HL-60 (cell line): ENCODE measurements at regions not wholly inside any gene's neighbourhood (a gene's known extent, or its start where the extent isn't known, plus 50 kb on each side); places are given as distances from the start of the nearest gene placed in this dataset.
A peak's percentile ranks its signal among the peaks of the same experiment; 100 is the strongest.
"Not testable (repeated sequence)": the region's sequence is repeated elsewhere in the genome, so short reads cannot be mapped to it uniquely, and the experiment has no call there.

Experiments
- DNase-seq, 2 experiments: peaks; one replicate each; pipeline ENCODE4 v3.0.0-alpha.2; 2010 to 2020; ENCODE audit warnings: low read depth in 1 of 2, low spot score in 1 of 2
- H3K27ac ChIP-seq: fragments of 250-450 bp; sonication (Bioruptor Pico); replicated peaks from 2 replicates; pipeline ENCODE4 v1.5.1; 2020; ENCODE audit warnings: mild to moderate bottlenecking, moderate library complexity
- H3K27me3 ChIP-seq: fragments of 250-450 bp; sonication (Bioruptor Pico); 2 replicates; pipeline ENCODE4 v1.5.1; 2021; ENCODE audit warnings: mild to moderate bottlenecking, moderate library complexity; ENCODE audit not compliant: insufficient read depth, poor library complexity, severe bottlenecking
- H3K4me3 ChIP-seq: replicated peaks from 2 replicates; pipeline ENCODE4 v1.5.1; 2011; ENCODE audit warnings: mild to moderate bottlenecking, control low read depth, low read length; ENCODE audit not compliant: insufficient read depth
- GABPA ChIP-seq: IDR thresholded peaks from 2 replicates; pipeline ENCODE4 v1.6.1; 2012; ENCODE audit warnings: low read depth
- POLR2AphosphoS5 ChIP-seq: IDR thresholded peaks from 2 replicates; pipeline ENCODE4 v1.6.1; 2012; ENCODE audit warnings: low read depth
- SPI1 ChIP-seq: IDR thresholded peaks from 2 replicates; pipeline ENCODE4 v1.6.1; 2012; ENCODE audit warnings: low read depth, mild to moderate bottlenecking, borderline replicate concordance
- TF ChIP-seq, protein P1 (sequence below): IDR thresholded peaks from one replicate; pipeline ENCODE4 v1.5.1; 2011; ENCODE audit warnings: low read length, control low read depth, inconsistent platforms; ENCODE audit not compliant: insufficient read depth
- TF ChIP-seq, protein P2 (sequence below): IDR thresholded peaks from 2 replicates; pipeline ENCODE4 v1.6.1; 2012; ENCODE audit warnings: low read depth; ENCODE audit not compliant: insufficient replicate concordance

DNA sequence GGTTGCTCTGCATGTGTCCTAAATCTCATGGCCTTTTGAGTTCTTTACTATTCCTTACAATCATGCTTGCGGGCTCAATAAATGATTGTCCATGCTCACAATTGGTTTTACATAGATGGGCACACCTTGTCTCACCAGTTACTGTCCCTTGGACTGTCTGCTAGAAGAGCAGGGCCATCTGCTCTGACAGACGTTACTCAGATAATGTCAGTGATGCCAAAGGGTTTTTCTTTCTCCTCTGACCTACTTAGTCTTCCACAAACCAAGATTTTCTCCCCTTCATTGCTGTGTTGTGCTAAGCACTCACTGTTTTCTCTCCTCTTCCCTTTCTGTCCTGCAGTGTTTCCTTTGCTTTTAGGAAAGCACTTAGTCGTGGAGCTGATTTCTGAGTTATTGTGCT is 562.3 kb downstream of the KIF4B start:
- H3K27ac ChIP-seq, result no peak overlapping the region
- no peaks in the 10 kb centered on the region for H3K27me3 ChIP-seq
- no peak overlapping the region for H3K4me3 ChIP-seq
- TF ChIP-seq GABPA, result no peak
- TF ChIP-seq, protein P1, sequence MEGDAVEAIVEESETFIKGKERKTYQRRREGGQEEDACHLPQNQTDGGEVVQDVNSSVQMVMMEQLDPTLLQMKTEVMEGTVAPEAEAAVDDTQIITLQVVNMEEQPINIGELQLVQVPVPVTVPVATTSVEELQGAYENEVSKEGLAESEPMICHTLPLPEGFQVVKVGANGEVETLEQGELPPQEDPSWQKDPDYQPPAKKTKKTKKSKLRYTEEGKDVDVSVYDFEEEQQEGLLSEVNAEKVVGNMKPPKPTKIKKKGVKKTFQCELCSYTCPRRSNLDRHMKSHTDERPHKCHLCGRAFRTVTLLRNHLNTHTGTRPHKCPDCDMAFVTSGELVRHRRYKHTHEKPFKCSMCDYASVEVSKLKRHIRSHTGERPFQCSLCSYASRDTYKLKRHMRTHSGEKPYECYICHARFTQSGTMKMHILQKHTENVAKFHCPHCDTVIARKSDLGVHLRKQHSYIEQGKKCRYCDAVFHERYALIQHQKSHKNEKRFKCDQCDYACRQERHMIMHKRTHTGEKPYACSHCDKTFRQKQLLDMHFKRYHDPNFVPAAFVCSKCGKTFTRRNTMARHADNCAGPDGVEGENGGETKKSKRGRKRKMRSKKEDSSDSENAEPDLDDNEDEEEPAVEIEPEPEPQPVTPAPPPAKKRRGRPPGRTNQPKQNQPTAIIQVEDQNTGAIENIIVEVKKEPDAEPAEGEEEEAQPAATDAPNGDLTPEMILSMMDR, result no peak
- TF ChIP-seq SPI1, result no peak
- TF ChIP-seq POLR2AphosphoS5, result no peak
- TF ChIP-seq, protein P2, sequence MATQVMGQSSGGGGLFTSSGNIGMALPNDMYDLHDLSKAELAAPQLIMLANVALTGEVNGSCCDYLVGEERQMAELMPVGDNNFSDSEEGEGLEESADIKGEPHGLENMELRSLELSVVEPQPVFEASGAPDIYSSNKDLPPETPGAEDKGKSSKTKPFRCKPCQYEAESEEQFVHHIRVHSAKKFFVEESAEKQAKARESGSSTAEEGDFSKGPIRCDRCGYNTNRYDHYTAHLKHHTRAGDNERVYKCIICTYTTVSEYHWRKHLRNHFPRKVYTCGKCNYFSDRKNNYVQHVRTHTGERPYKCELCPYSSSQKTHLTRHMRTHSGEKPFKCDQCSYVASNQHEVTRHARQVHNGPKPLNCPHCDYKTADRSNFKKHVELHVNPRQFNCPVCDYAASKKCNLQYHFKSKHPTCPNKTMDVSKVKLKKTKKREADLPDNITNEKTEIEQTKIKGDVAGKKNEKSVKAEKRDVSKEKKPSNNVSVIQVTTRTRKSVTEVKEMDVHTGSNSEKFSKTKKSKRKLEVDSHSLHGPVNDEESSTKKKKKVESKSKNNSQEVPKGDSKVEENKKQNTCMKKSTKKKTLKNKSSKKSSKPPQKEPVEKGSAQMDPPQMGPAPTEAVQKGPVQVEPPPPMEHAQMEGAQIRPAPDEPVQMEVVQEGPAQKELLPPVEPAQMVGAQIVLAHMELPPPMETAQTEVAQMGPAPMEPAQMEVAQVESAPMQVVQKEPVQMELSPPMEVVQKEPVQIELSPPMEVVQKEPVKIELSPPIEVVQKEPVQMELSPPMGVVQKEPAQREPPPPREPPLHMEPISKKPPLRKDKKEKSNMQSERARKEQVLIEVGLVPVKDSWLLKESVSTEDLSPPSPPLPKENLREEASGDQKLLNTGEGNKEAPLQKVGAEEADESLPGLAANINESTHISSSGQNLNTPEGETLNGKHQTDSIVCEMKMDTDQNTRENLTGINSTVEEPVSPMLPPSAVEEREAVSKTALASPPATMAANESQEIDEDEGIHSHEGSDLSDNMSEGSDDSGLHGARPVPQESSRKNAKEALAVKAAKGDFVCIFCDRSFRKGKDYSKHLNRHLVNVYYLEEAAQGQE, result no peak
- DNase-seq, result no peak

DNA sequence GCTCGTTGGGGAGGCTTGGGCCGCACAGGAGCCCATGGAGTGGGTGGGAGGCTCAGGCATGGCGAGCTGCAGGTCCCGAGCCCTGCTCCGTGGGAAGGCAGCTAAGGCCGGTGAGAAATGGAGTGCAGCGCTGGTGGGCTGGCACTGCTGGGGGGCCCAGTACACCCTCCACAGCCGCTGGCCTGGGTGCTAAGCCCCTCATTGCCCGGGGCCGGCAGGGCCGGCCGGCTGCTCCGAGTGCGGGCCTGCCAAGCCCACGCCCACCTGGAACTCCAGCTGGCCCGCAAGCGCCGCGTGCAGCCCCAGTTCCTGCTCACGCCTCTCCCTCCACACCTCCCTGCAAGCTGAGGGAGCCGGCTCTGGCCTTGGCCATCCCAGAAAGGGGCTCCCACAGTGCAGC is 573.3 kb downstream of the KIF4B start:
- H3K4me3 ChIP-seq, DNase-seq, H3K27me3 ChIP-seq: not testable (repeated sequence)
- peak overlapping the region; percentile 38 for H3K27ac ChIP-seq

DNA sequence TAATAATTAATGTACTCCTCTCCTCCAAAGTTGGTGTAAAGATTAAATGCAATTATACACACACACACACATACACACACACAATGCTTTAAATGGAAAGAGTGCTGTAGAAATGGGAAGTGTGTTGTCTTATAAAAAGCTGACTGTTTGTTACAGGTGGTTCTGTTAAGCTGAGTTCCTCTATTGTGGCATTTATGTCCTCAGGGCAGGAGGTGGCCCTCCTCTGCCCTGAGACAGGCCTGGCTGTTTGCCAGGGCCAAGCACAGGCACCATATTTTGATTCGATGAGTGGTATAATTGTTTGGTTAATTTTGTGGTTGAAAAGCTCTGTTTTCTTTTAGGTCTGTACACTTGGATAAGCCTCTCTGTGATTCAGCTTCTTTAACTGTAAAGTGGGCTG is 573.9 kb downstream of the KIF4B start:
- Histone ChIP-seq H3K4me3 (no peak overlapping the region), H3K27me3 (no peaks in the 10 kb centered on the region), H3K27ac (peak overlapping the region; percentile 38; the same call in 1 of the 2 replicates)
- TF ChIP-seq, protein P1, result no peak
- TF ChIP-seq SPI1 (peak; percentile 99), POLR2AphosphoS5 (peak; percentile 74)
- DNase-seq, result peak in 1 of 2 experiments; percentile 59

DNA sequence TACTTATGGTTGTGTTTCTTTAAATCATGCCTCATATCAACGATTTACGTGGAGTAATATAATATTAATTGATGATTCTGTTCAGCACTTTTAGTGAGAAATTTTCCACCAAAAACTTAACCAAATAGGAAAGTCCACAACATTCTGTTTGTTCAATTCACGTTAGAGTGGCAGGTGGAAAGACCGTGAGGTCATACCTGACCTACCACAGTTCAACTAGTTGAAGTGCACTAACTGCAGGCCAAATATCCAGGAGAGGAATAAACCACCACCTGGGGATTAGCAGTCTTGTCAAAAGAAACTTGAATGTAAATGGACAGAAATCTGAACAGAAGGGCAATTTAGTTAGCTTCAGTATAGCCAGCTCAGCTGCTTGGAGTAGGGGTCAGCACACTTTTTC is 577.7 kb downstream of the KIF4B start:
- DNase-seq, result no peak
- Histone ChIP-seq H3K4me3 (no peak overlapping the region), H3K27me3 (no peaks in the 10 kb centered on the region), H3K27ac (no peak overlapping the region)
- TF ChIP-seq SPI1, result no peak
- TF ChIP-seq, protein P1, result no peak
- TF ChIP-seq, protein P2, result no peak
- TF ChIP-seq GABPA, result no peak
- TF ChIP-seq POLR2AphosphoS5, result no peak
